OCI-LY7 (cell line): ENCODE measurements at regions not wholly inside any gene's neighbourhood (a gene's known extent, or its start where the extent isn't known, plus 50 kb on each side); places are given as distances from the start of the nearest gene placed in this dataset.

ENCODE experiments used
- CTCF ChIP-seq: fragments of 200-600 bp; sonication (generic); conservative IDR thresholded peaks from 2 replicates; pipeline ENCODE4 v1.5.1; 2014; ENCODE audit warnings: mild to moderate bottlenecking, antibody characterized with exemption, low read length, moderate library complexity, mixed read lengths
- EZH2phosphoT487 ChIP-seq: fragments of 200-600 bp; sonication (generic); IDR thresholded peaks from 2 replicates; pipeline ENCODE4 v1.6.1; 2018; ENCODE audit warnings: low read depth, borderline replicate concordance, mild to moderate bottlenecking, mixed run types, antibody characterized with exemption, low read length, moderate library complexity, mixed read lengths

DNA sequence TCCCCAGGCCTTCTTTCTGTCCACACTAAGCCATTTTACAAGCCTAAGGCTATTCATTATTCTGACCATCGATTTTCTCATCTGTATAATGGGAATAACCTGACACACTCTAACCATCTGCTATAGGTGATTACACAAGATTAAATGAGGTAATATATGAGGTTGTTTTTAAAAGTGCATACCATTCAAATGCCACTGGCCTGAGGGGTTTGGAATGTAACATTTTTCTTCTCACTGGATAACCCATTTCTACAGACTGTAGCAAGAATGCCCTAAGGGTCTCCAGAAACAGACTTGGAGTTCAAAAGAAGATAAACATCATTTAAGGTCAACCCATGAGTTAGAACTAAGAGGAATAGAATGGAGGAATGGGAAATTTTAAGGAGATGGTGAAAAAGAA is 111.7 kb upstream of the SETBP1 start:
- no peak for TF ChIP-seq CTCF
- TF ChIP-seq EZH2phosphoT487 = no peak
